ENCODE measurements at regions not wholly inside any gene's neighbourhood (a gene's known extent, or its start where the extent isn't known, plus 50 kb on each side); places are given as distances from the start of the nearest gene placed in this dataset.

DNA sequence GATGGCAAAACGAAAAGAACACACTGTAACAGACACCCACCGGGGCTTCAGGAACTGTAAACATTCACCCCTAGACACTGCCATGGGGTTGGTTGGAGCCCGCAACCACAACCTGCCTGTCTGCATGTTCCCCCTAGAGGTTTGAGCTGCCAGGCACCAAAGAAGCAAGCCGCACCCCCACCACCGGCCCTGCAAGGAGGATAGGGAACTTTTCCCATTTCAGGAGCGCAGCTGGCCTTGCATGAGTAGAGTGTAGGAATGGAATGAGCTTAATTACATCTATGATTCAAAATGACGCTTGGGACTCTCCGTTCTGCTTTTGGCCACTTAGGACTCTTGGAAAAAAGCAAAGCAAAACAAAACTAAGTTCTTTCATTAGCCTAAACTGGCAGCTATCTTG, 243.6 kb upstream of the CTSO start:
- TF ChIP-seq, protein P1, sequence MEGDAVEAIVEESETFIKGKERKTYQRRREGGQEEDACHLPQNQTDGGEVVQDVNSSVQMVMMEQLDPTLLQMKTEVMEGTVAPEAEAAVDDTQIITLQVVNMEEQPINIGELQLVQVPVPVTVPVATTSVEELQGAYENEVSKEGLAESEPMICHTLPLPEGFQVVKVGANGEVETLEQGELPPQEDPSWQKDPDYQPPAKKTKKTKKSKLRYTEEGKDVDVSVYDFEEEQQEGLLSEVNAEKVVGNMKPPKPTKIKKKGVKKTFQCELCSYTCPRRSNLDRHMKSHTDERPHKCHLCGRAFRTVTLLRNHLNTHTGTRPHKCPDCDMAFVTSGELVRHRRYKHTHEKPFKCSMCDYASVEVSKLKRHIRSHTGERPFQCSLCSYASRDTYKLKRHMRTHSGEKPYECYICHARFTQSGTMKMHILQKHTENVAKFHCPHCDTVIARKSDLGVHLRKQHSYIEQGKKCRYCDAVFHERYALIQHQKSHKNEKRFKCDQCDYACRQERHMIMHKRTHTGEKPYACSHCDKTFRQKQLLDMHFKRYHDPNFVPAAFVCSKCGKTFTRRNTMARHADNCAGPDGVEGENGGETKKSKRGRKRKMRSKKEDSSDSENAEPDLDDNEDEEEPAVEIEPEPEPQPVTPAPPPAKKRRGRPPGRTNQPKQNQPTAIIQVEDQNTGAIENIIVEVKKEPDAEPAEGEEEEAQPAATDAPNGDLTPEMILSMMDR (IDR thresholded peaks at IDR 0.05) = no peak
- TF ChIP-seq EZH2 (IDR thresholded peaks at IDR 0.05) (no peak), EZH2phosphoT487 (IDR thresholded peaks at IDR 0.05) (no peak)

Measured in neural progenitor cell (in vitro differentiated cells).